MV-4-11 (cell line): ENCODE measurements at regions not wholly inside any gene's neighbourhood (a gene's known extent, or its start where the extent isn't known, plus 50 kb on each side); places are given as distances from the start of the nearest gene placed in this dataset.
"Not testable (repeated sequence)": the region's sequence is repeated elsewhere in the genome, so short reads cannot be mapped to it uniquely, and the experiment has no call there.

Experiments
- DNase-seq: peaks from one replicate; lab custom pipeline; 2025; lab: John Stamatoyannopoulos, UW

- not testable (repeated sequence) for DNase-seq
These were observed 140.2 kb upstream of the ZNF469 start for GRCh38 chr16:88242312-88243295.

GRCh38 chr16:88243921-88244320, 138.8 kb upstream of the ZNF469 start:
- DNase-seq, result not testable (repeated sequence)

- DNase-seq, result not testable (repeated sequence)
These were observed 137.3 kb upstream of the ZNF469 start for GRCh38 chr16:88245241-88246081.

GRCh38 chr16:88246955-88247582, 135.7 kb upstream of the ZNF469 start:
- not testable (repeated sequence) for DNase-seq

GRCh38 chr16:88247583-88247966, 135.2 kb upstream of the ZNF469 start:
- not testable (repeated sequence) for DNase-seq

DNA sequence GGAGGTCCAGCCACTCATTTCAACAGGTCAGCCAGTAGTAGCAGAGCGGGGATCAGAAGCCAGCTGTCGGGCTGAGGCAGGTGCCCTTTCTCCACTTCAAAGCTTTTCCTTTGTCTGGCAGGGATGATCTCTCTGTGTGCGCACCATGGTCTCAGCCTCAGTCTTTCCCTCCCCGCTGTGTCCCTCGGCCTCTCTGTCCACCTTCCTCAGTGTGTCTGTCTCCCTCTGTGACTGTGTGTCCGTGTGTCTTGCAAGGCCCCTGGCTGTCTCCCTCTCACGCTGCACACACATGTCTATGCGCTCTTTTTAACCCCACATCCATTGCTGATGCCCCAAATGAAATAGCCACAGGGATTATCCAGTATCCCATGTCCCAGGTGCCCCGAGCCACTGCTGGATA, 134.0 kb upstream of the ZNF469 start:
- DNase-seq, result not testable (repeated sequence)

GRCh38 chr16:88250381-88250780, 132.4 kb upstream of the ZNF469 start:
- not testable (repeated sequence) for DNase-seq

- DNase-seq, result not testable (repeated sequence)
These were observed 130.5 kb upstream of the ZNF469 start for GRCh38 chr16:88252057-88252794.

GRCh38 chr16:88258141-88258540, 124.6 kb upstream of the ZNF469 start:
- DNase-seq, result not testable (repeated sequence)

GRCh38 chr16:88258764-88259525, 123.8 kb upstream of the ZNF469 start:
- not testable (repeated sequence) for DNase-seq

DNA sequence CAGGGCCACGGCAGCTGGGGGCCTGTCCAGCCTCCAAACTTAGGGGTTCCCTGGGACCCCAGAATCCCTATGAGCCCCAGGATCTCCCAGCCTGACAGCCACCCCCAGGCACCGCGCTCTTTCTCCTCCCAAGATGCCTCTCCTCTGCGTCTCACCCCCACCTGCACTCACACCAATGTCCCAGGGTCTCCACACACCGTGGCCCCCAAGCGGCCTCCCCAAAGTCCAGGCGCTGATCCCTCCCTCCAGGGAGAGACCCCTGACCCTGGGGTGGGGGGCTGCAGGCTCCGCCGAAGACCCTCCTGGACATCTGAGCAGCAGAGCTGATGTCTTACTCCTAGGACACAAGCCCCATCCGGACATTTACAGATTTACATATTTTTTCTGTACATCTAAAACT, 123.2 kb upstream of the ZNF469 start:
- DNase-seq, result not testable (repeated sequence)

- DNase-seq, result not testable (repeated sequence)
These were observed 122.6 kb upstream of the ZNF469 start for GRCh38 chr16:88260146-88260545.

- DNase-seq, result not testable (repeated sequence)
These were observed 121.7 kb upstream of the ZNF469 start for GRCh38 chr16:88260881-88261665.

DNA sequence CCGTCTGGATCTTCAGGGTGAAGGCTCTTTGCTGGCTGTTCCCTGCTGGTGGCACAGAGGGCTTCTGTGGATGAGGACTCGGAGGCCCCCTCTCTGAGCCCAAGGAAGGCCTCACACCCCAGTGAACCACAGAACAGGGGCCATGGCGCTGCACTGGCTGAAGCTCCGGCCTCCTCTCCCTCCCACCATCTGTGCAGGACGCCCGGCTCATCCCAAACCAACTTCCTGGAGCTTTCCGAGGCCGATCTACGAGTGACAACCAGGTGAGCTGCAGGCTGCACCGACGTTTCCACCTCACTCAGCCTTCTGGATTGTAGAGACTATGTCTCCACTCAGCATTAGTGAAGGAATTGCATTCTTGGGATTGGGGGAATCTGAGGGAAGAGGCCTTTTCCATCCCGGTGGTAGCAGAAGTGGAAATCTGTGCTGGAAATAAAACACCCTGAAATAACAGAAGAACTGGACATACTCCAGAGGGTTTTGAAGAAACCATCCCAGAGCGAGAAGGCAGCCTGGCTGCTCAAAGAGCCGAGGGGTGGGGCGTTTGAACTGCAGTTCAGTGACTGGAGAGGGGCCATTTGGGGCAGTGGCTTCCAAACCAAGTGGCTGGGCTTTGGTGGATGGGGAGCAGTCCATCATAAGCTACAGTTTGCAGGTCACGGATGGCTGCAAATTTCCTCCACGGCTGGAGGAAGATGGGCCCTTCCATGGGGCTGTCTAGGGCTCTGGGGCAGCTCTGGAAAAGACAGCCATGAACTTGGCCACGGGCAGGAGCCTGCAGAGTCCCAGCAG, 120.7 kb upstream of the ZNF469 start:
- DNase-seq, result not testable (repeated sequence)

DNA sequence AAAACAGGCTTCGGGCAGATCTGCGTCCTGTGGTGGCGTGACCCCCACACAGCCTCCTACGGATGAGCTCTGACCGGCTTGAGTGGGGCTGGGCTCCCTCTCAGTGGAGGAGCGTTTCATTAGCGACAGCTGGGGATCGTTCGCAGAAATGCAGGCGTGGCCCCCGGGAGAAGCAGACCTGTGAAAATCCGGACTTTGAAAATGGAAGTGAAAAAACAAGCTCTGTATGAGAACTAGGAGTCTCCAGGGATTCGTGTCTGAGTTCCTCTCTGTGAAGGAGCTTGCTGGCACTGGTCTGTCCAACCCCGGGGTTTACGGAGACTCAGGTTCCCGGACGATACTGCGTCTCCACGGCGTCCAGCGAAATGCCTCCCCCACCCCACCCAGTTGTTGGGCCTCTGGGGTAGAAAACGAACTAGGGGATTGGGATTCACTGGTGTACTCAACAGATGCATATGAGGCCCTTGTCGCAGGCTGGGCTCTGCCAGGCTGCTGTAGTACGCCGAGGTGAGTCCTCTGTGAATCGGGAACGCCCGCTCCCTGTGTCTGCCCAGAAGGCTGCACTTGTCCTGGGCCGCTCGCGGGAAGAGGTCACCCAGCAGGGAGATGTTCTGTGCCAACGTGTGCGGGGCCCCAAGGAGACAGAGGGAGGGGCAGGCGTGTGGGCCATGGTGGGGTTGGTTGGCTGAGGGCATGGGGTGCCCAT, 119.7 kb upstream of the ZNF469 start:
- peak; percentile 72 for DNase-seq

GRCh38 chr16:88263681-88264287, 119.0 kb upstream of the ZNF469 start:
- not testable (repeated sequence) for DNase-seq

- DNase-seq, result peak; percentile 88
These were observed 118.0 kb upstream of the ZNF469 start for GRCh38 chr16:88264641-88265285.
